Adrenal gland (tissue), 9 donors: ENCODE measurements at regions not wholly inside any gene's neighbourhood (a gene's known extent, or its start where the extent isn't known, plus 50 kb on each side); places are given as distances from the start of the nearest gene placed in this dataset.
A peak's percentile ranks its signal among the peaks of the same experiment; 100 is the strongest.

Experiments used
- DNase-seq, 7 donors: peaks; one replicate each; pipeline ENCODE4 v3.0.0-alpha.2; 2019 to 2020
- H3K27ac ChIP-seq, 5 donors: fragments of 200-600 bp; sonication (generic) in 4 of 5; 1 replicate in 3 of 5; 2 replicates in 2 of 5; pipeline versions ENCODE4 v1.5.1 to v1.8.0; 2016 to 2020; ENCODE audit warnings: mild to moderate bottlenecking in 1 of 5
- H3K27me3 ChIP-seq: fragments of 200-600 bp; 2 replicates; pipeline ENCODE4 v1.8.0; 2021
- H3K36me3 ChIP-seq, 2 donors: fragments of 200-600 bp; replicated peaks in 1 of 2; 1 replicate in 1 of 2; 2 replicates in 1 of 2; pipeline versions ENCODE4 v1.5.1 to v1.8.0; 2018 to 2022
- H3K4me1 ChIP-seq, 2 donors: fragments of 200-600 bp; replicated peaks in 1 of 2; 1 replicate in 1 of 2; 2 replicates in 1 of 2; pipeline versions ENCODE4 v1.5.1 to v1.8.0; 2018 to 2021
- H3K4me3 ChIP-seq, 4 donors: fragments of 200-600 bp; sonication (generic) in 3 of 4; one replicate each; pipeline ENCODE4 v1.5.1; 2016 to 2018
- H3K9me3 ChIP-seq, 3 donors: fragments of 200-600 bp; sonication (generic) in 1 of 3; replicated peaks in 1 of 3; 1 replicate in 2 of 3; 2 replicates in 1 of 3; pipeline versions ENCODE4 v1.5.1 to v1.8.0; 2016 to 2021
- CTCF ChIP-seq, 6 experiments: fragments of 450-650 bp in 4 of 6; fragments of 200-600 bp in 2 of 6; sonication (generic) in 1 of 6; IDR thresholded peaks; 1 replicate in 5 of 6; 2 replicates in 1 of 6; pipeline versions ENCODE4 v1.5.1 to v1.8.0; 2016 to 2021; ENCODE audit warnings: antibody characterized with exemption in 6 of 6, mild to moderate bottlenecking in 2 of 6, moderate library complexity in 1 of 6
- POLR2A ChIP-seq, 2 donors: fragments of 450-650 bp; IDR thresholded peaks; one replicate each; pipeline ENCODE4 v1.6.1; 2017; ENCODE audit warnings: antibody characterized with exemption in 2 of 2, mild to moderate bottlenecking in 2 of 2, moderate library complexity in 1 of 2
- WGBS, 4 donors: extraction: QIAGEN DNeasy Blood & Tissue Kit in 2 of 4; methylation state at CpG; one replicate each; pipeline versions ENCODE4 v1.1.5 to v1.1.7; 2013 to 2017; 5-methylcytosine and 5-hydroxymethylcytosine counted together
- intact Hi-C, 2 donors: fragments of 100-400 bp; cut with DNase I; formaldehyde crosslinking; loops; one replicate each; pipeline versions ENCODE4 v1.14.1 to v1.15.0; 2022 to 2023
- donor health status: healthy with polysubstance abuse.
- donor health status: Bipolar disorder and iron deficiency.
- donor health status: DM: yes; HTN: yes; CAD: no.
- donor health status: DM: no; HTN: no; CAD: no.
- donor health status: DM: no; HTN: no; CAD: no.

DNA sequence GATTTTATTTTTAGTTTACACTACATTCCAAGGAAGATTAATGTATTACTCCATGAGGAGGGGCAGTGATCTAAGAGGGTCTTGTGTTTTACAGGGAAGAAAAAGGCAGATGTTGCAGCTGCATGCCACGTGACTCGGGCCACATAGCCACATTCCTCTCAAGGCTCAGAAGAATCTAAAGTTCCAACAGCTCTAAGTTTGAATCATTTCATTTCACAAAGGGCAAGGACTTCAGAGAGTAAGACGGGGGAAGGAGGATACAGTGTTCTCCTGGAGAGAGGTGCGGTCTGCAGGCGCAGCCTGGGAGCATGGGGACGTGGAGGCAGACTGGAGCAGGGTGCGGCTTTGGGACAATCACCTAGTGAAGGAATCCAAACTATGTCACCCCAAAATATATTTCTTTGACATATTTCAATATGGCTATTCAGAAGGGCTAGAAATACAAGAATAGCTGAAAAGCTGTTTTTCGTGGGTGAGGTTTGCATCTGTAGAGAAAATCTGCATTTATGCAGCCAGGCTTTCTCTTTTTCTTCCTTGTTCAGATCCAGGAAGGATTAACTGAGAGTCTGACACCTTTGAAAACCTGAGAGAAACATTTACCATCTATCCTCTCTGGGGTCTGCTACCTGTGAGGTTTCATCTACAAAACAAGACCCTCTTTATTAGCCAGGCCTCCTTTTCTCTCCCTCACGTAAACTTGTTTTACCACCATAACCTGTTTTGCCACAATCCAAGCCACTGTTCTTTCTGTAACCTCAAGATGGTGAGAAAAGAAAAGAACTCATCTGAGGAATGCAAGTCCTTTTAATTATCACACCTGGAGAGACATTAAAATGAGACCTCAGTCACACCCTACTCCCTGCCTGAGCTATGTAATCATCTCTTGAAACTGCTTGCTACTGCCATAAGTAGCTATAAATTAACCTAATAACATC lies 165.1 kb upstream of the NDUFV2 start:
- intact Hi-C loops: no loop called here
- no peaks in the 10 kb centered on the region for H3K4me1 ChIP-seq
- H3K27ac ChIP-seq: no peak overlapping the region
- TF ChIP-seq CTCF (IDR thresholded peaks at IDR 0.05): no peak
- TF ChIP-seq POLR2A (IDR thresholded peaks at IDR 0.05): no peak
- H3K27me3 ChIP-seq: no peaks in the 10 kb centered on the region
- 65 to 81% (median 77%) methylated on average over 9 of the region's 9 CpGs for WGBS, 4 donors
- H3K9me3 ChIP-seq: no peaks in the 10 kb centered on the region
- no peak overlapping the region for H3K4me3 ChIP-seq
- DNase-seq: no peak
- H3K36me3 ChIP-seq: no peaks in the 10 kb centered on the region

DNA sequence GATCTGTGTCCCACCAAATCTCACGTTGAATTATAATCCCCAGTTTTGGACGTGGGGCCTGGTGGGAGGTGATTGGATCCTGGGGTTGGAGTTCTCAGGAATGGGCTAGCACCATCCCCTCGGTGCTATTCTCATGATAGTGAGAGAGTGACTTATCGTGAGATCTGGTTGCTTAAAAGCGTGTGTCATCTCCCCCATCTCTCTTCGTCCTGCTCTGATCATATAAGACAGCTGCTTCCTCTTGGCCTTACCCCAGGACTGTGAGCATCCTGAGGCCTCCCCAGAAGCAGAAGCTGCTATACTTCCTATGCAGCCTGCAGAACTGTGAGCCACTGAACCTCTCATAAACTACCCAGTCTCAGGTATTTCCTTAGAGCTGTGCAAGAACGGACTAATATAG lies 163.7 kb upstream of the NDUFV2 start:
- Histone ChIP-seq H3K36me3 (no peaks in the 10 kb centered on the region), H3K27me3 (no peaks in the 10 kb centered on the region), H3K4me3 (no peak overlapping the region), H3K27ac (no peak overlapping the region), H3K9me3 (no peaks in the 10 kb centered on the region), H3K4me1 (no peaks in the 10 kb centered on the region)
- WGBS, 4 donors: 63 to 70% (median 66%) methylated on average over 6 to 7 of the region's 7 CpGs
- no peak for TF ChIP-seq POLR2A (IDR thresholded peaks at IDR 0.05)
- TF ChIP-seq CTCF (IDR thresholded peaks at IDR 0.05): no peak
- intact Hi-C loops: no loop called here
- DNase-seq: peak in 1 of 7 donors; percentile 6

- DNase-seq: no peak
- Histone ChIP-seq H3K27ac (no peak overlapping the region), H3K4me3 (no peak overlapping the region), H3K9me3 (no peaks in the 10 kb centered on the region), H3K4me1 (no peaks in the 10 kb centered on the region), H3K36me3 (no peaks in the 10 kb centered on the region), H3K27me3 (no peaks in the 10 kb centered on the region)
- intact Hi-C loops: no loop called here
- TF ChIP-seq CTCF (IDR thresholded peaks at IDR 0.05): no peak
- TF ChIP-seq POLR2A (IDR thresholded peaks at IDR 0.05): no peak
- 69 to 75% (median 71%) methylated on average over 6 of the region's 6 CpGs for WGBS, 4 donors
These were observed 160.2 kb upstream of the NDUFV2 start for GRCh38 chr18:8942021-8942908.

DNA sequence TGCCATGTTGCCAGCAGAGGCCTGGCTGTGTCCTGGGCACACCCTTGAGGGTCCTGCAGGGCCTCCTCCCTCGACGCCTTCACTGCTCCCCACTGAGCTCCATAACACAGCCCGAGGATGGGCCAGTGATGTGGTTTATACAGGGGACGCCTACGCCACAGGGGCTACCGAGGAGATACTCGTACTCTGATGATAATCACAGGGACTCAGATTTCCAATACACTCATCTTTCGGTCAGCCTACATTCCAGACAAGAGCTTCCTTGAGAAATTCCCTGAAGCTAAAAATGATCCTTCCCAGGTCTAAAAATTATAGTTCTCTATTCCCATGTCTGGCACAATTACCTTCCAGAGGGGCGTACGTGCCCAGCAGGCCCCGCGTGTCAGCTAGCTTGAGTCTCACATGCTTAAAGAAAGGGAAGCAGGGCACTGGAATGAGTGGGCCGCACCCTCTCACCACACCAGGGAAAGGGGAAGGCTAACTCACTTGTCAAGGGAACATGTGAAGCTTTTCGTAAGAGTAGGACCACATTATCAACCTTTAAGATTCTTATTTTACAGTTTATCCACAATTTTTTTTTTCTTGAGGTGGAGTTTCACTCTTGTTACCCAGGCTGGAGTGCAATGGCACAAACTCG lies 159.5 kb upstream of the NDUFV2 start:
- no peaks in the 10 kb centered on the region for H3K4me1 ChIP-seq
- H3K4me3 ChIP-seq: no peak overlapping the region
- no peaks in the 10 kb centered on the region for H3K36me3 ChIP-seq
- no peak for TF ChIP-seq CTCF (IDR thresholded peaks at IDR 0.05)
- no peak for TF ChIP-seq POLR2A (IDR thresholded peaks at IDR 0.05)
- WGBS, 4 donors: 85 to 89% (median 87%) methylated on average over 13 to 15 of the region's 15 CpGs
- no peaks in the 10 kb centered on the region for H3K27me3 ChIP-seq
- H3K9me3 ChIP-seq: no peaks in the 10 kb centered on the region
- no peak overlapping the region for H3K27ac ChIP-seq
- intact Hi-C loops: no loop called here
- DNase-seq: peak in 1 of 7 donors; percentile 7
